Stimulated activated CD8-positive, alpha-beta memory T cell treated with anti-CD3 and anti-CD28 coated beads, Interleukin-4, amount 100 ng/mL, for 24 hours (primary cell): ENCODE measurements at regions not wholly inside any gene's neighbourhood (a gene's known extent, or its start where the extent isn't known, plus 50 kb on each side); places are given as distances from the start of the nearest gene placed in this dataset.

Experiments
- DNase-seq: peaks from one replicate; pipeline ENCODE4 v3.0.0-alpha.2; 2020; ENCODE audit warnings: low read depth

GRCh38 chr21:43274022-43274945 is 105.5 kb downstream of the CRYAA start:
- no peak for DNase-seq

- DNase-seq = no peak
Measured at GRCh38 chr21:43273708-43274021, 104.9 kb downstream of the CRYAA start.

GRCh38 chr21:43273016-43273707 is 104.4 kb downstream of the CRYAA start:
- DNase-seq = no peak

DNA sequence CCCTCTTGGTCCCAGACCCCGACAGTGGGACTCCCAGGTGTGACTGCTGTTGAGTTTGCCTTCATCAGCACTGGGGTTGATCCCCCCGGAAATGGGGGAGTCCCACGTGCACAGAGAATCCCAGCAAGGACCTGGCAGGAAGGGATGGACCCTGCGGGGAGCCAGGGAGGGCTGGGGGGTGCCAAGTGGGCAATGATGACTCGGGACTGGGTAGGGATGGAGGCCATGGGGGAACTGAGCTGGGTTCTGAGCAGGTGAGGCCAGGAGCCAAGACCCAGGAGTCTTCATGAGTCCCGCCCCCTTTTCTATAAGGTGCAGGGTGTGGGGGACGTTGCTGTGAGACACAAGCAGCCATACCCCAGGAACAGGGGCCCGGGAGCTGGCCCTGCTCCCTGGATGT is 103.8 kb downstream of the CRYAA start:
- no peak for DNase-seq

DNA sequence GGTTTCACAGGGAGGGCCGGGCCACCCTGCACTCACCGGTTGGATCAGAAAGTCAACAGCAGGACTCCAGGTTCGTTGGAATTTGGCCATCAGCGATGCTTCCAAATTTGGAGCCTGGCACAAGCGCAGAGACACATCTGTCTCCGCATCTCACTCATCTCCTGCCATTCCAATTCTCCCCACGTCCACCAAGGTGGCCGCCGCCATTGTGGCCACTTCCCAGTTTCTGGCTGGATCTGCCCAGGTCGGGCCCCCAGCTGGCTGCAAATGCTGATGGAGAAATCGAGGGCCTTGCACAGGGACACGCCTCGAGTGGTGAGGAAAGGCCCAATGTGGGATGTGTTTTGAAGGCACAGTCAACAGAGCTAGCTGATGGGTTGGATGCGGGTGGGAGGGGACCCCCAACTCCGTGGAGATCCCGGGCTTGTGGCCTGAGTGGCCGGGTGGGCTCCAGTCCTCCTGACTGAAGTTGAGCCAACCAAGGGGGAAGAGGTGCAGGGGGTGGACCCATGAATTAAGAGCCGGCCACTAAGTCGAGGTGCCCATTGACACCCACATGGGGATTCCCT is 102.7 kb downstream of the CRYAA start:
- no peak for DNase-seq

DNA sequence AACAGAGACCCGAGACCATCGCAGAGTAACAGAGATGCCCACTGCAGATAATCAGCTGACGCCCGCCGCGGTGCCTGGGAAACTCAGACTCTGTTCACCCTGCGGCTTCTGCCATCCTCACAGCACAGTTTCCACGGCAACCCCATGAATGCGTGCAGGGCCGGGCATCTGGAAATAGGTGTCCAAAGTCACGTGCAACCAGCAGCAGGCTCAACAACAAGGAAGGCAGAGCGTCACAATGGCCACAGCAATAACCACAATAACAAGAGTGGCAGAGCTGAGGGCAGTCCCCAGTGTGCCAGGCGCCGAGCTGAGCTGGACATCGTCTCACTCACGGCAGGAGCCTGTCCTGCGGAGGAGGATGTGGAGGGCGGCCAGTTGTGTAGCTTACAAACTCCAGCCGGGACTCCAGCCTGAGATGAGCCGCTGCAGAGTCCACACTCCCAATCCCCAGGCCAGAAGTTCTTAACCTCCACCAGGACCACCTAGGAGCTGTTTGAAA is 102.0 kb downstream of the CRYAA start:
- no peak for DNase-seq

- no peak for DNase-seq
Measured at GRCh38 chr21:43269957-43270705, 101.3 kb downstream of the CRYAA start.

DNA sequence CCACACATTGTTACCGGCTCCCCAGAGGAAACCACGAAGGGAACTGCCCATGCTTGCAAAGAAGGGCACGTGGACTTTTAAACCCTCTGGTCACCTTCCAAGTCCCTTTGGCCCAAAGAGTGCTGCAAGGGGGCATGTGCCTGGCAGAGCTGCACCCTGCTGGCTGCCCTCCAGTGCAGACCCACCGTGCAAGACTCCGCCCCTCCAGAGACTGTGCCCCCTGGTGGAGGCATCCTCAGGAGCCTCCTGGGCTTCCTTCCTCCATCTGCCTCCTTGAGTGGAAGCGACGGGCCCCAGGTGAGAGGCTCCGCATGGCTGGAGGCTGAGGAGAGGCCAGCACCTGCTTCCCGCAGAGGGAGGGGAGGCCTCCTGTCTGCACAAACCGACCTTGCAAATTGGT is 100.6 kb downstream of the CRYAA start:
- peak; percentile 25 for DNase-seq

DNA sequence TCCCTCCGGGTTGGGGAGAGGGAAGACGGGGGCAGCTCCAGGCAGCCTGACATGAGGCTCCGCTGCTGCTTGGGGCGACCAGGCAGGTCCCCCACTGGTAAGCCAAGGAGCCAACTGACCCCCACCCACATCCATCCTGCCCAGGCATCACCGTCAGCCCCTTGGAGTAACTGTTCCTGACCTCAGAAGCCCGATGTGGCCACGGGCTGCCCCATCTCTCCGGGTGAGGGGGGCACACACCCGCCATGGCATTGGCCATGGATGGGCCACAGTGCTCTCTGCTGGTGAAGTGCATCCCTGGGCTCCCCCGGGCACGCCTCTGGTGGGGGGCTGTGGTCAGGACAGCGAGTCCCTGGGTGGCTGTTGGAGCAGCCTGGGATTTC is 100.0 kb downstream of the CRYAA start:
- DNase-seq = no peak

- DNase-seq = no peak
Measured at GRCh38 chr21:43268086-43268803, 99.4 kb downstream of the CRYAA start.

GRCh38 chr21:43267391-43268085 is 98.7 kb downstream of the CRYAA start:
- no peak for DNase-seq

- no peak for DNase-seq
Measured at GRCh38 chr21:43266534-43266933, 97.7 kb downstream of the CRYAA start.

DNA sequence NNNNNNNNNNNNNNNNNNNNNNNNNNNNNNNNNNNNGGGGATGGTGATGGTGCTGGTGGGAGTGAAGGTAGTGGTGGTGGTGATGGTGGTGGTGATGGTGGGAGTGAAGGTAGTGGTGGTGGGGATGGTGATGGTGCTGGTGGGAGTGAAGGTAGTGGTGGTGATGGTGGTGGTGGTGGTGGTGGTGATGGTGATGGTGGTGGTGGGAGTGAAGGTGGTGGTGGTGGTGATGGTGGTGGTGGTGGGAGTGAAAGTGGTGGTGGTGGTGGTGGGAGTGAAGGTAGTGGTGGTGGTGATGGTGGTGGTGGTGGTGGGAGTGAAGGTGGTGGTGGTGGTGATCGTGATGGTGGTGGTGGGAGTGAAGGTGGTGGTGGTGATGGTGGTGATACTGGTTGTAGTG is 93.6 kb downstream of the CRYAA start:
- no peak for DNase-seq
